ENCODE measurements at regions not wholly inside any gene's neighbourhood (a gene's known extent, or its start where the extent isn't known, plus 50 kb on each side); places are given as distances from the start of the nearest gene placed in this dataset.
A peak's percentile ranks its signal among the peaks of the same experiment; 100 is the strongest.

GRCh38 chr2:60294901-60295635 is 258.4 kb downstream of the BCL11A start:
- peak in 1 of 6 experiments; percentile 4 for TF ChIP-seq CTCF (IDR thresholded peaks at IDR 0.05)
- no peak for TF ChIP-seq POLR2A (IDR thresholded peaks at IDR 0.05)

Measured in Peyer's patch (tissue), 4 donors.